Gastroesophageal sphincter (tissue), 3 donors: ENCODE measurements at regions not wholly inside any gene's neighbourhood (a gene's known extent, or its start where the extent isn't known, plus 50 kb on each side); places are given as distances from the start of the nearest gene placed in this dataset.

Experiments
- CTCF ChIP-seq, 4 experiments: fragments of 200-600 bp in 2 of 4; fragments of 450-650 bp in 2 of 4; sonication (generic) in 1 of 4; IDR thresholded peaks; one replicate each; pipeline ENCODE4 v1.5.1; 2017 to 2019; ENCODE audit warnings: antibody characterized with exemption in 4 of 4, mild to moderate bottlenecking in 2 of 4, moderate library complexity in 2 of 4
- EP300 ChIP-seq: sonication (generic); formaldehyde crosslinking; IDR thresholded peaks from one replicate; pipeline ENCODE4 v1.6.1; 2017; ENCODE audit warnings: antibody characterized with exemption, mild to moderate bottlenecking
- POLR2A ChIP-seq, 2 donors: fragments of 450-650 bp; IDR thresholded peaks; one replicate each; pipeline ENCODE4 v1.6.1; 2017; ENCODE audit warnings: antibody characterized with exemption in 2 of 2, mild to moderate bottlenecking in 2 of 2, moderate library complexity in 1 of 2
- POLR2AphosphoS5 ChIP-seq: sonication (generic); formaldehyde crosslinking; IDR thresholded peaks from one replicate; pipeline ENCODE4 v1.6.1; 2017; ENCODE audit warnings: antibody characterized with exemption

DNA sequence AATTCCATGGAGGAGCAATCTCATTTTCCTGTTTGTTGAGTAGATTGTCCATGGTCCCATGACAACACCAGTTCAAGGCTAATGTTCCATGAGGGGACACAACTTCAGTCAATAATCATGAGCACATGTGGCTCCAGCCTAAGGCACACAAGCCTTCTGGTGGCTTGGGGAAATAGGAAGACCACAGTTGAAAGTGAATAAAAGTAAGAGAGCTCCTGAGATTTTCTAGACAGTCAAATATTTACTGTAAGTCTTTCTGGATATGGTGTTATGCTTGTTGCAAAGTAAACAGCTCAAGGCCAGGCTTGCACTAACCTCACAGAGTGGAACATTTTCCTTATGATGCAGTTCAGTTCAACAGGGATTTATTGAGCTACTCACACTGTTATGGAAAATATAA lies 206.9 kb upstream of the SLC38A2 start:
- TF ChIP-seq POLR2AphosphoS5 (no peak), CTCF (IDR thresholded peaks at IDR 0.05) (no peak), POLR2A (IDR thresholded peaks at IDR 0.05) (no peak), EP300 (no peak)
